ENCODE measurements at regions not wholly inside any gene's neighbourhood (a gene's known extent, or its start where the extent isn't known, plus 50 kb on each side); places are given as distances from the start of the nearest gene placed in this dataset.

DNA sequence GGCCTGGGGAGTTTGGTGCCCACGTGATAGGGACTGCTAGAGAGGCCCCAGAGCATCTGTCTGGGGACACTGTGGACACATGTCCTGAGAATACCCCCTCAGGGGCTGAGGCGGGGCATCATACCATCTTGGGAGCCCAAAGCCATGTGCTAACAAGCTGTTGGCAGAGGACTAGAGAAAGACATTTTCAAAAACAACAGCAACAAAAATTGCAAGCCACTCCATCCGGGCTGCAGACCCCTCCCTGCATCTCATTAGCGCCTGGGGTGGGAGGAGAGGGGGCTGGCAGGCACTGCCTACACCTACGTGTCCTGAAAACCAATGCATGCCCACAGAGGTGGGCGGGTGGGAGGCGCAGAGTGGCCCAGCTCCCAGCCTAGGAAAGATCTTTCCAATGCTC, 507.4 kb upstream of the PODXL start:
- TF ChIP-seq, protein P1, sequence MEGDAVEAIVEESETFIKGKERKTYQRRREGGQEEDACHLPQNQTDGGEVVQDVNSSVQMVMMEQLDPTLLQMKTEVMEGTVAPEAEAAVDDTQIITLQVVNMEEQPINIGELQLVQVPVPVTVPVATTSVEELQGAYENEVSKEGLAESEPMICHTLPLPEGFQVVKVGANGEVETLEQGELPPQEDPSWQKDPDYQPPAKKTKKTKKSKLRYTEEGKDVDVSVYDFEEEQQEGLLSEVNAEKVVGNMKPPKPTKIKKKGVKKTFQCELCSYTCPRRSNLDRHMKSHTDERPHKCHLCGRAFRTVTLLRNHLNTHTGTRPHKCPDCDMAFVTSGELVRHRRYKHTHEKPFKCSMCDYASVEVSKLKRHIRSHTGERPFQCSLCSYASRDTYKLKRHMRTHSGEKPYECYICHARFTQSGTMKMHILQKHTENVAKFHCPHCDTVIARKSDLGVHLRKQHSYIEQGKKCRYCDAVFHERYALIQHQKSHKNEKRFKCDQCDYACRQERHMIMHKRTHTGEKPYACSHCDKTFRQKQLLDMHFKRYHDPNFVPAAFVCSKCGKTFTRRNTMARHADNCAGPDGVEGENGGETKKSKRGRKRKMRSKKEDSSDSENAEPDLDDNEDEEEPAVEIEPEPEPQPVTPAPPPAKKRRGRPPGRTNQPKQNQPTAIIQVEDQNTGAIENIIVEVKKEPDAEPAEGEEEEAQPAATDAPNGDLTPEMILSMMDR (IDR thresholded peaks at IDR 0.05), result no peak
- TF ChIP-seq EZH2 (IDR thresholded peaks at IDR 0.05) (no peak), EZH2phosphoT487 (IDR thresholded peaks at IDR 0.05) (no peak)
